ENCODE measurements at regions not wholly inside any gene's neighbourhood (a gene's known extent, or its start where the extent isn't known, plus 50 kb on each side); places are given as distances from the start of the nearest gene placed in this dataset.

DNA sequence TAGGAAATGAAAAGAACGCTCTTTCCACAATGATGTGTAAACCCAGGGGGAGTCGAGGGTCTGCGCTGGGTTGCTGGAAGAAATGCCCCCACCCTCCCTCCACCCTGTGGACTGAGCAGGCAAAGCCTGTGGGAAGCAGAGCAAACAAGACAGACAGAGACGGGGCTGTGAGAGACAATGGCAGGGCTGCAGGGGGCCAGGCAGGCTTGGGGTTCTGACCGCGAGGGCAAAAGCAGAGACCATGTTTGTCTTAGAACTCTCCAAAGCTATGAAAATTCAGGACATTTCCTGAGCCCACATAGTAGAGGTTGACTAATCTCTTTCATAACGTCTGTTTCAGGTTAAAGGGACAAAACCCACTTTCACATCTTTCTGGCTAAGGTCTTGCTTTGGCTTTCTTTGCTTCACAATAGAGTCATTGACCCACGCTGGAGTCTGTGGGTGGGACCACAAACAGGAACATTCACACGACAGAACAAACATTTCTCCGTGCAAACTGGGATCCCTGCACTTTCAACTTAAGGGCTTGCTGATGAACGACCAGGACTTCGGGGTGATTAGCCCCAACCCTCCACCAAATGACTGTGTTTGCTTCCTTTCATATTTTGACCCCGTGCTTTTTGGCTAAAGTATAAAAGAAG, 156.0 kb upstream of the TPM1 start:
- DNase-seq (ENCODE audit: low read depth in 2 of 2), result no peak

DNA sequence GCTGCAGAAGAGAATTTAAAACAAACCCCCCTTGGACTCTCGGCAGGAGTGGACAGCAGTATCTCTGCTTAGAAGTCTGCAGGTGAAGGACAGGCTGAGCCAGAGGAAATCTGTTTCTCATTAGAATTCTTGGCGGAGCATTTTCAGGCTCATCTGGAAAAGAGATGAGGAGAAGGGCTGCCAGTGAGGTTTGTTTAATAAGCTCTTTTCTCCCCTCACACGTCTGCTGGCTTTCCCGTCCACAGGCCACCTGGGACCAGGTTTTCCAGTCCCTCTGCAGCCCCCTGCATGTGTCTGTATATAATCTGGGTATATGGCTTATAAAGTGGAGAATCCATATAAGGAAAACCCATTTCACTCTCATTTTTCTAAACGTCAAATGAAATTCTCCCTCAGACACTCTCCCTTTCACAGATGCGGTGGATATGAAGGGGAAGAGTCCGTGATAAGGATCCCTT, 155.4 kb upstream of the TPM1 start:
- no peak for DNase-seq (ENCODE audit: low read depth in 2 of 2)

DNA sequence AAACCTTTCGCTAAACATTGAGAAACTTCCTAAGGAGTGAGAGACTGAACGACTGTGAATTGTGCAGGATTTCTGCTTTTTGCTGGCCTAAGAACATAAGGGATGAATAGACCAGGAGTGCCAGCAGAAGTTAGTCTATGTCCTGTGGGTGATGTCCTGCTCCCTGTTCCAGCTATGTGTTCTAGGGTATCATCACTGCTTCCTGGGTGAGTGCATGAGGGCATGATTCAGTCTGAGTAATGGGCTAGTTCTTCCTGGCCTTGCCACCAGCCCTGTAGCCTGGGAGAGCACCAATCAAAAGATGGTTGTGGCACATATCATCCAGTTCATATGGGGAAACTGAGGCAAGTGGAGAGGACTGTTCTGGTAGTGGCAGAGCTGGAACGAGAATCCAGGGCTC, 153.9 kb upstream of the TPM1 start:
- DNase-seq (ENCODE audit: low read depth in 2 of 2), result no peak

DNA sequence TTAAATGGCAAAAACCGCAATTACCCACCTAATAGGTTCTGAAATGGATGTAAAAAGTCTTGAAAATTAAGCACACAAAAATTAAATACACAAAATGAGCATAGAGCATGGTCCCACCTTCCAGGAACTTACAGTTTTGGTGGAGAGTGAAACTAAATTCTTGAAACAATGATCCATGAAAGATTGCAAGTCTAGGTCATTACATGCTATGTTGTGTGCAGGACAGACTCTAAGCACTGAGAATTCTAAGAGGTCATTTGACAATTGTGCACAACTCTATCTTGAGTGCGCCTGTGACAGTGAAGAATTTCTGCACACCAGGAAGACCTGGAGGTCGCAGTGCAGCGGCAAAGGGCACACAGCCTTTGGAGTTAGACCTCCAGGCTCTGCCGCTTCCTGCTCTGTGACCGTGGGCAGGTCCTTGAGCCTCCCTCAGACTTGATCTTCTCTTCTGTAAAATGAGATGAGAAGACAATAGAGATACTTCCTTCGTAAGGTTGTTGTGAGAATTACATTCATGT, 153.3 kb upstream of the TPM1 start:
- no peak for DNase-seq (ENCODE audit: low read depth in 2 of 2)

DNA sequence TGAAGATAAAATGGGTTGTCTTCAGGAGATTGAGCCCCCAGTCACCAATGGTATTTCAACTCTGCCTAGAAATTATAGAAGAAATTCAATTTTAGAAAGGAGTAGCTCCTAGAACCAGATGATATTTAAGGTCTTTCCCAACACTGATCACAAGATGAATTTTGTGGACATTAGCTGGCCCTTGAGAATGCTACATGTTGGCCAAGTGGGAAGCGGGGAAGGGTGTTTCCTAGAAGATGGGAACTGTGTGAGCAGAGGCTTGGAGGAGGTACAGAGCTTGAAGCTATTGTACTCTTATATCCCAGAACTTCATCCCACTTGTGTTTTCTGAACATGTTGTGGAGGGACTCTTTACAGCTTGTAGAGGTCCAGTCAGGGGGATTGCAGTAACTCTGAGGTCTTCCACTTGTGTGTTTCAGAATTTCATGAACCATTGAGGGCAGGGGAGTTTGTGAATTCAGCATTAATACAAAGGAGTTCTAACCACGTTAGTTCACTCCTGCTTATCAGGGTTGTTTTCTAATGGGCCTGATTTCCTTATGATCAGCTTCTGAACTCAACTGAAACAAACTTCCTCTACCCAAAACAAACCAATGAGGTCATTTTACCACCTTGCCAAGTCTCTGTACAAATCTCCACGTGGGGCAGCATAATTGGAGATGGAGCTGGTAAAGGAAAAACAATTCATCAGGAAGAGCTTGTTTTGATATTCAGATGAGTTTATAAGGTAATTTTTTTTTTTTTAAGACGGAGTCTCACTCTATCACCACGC, 152.6 kb upstream of the TPM1 start:
- DNase-seq (ENCODE audit: low read depth in 2 of 2), result no peak

DNA sequence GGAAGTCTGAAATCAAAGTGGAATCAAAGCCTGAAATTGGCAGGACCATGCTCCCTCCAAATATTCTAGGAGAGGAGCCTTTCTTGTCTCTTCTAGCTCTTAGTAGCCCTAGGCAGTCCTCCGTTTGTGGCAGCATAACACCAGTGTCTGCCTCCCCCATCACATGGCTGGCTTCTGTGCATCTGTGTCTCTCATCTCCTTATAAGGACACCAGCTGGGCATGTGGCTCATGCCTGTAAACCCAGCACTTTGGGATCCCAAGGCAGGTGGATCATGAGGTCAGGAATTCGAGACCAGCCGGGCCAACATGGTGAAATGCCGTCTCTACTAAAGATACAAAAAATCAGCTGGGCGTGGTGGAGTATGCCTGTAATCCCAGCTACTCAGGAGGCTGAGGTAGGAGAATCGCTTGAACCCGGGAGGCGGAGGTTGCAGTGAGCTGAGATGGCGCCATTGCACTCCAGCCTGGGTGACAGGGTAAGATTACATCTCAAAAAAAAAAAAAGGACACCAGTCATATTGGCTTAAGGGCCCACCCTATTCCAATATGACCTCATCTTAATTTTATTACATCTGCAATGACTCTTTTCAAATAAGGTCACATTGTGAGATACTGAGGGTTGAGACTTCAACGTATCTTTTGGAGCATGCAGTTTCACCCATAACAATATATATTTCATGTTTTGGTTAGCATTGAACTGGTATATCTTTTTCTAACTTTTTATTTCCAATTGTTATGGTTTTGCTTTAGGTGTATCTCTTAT, 148.0 kb upstream of the TPM1 start:
- no peak for DNase-seq (ENCODE audit: low read depth in 2 of 2)

DNA sequence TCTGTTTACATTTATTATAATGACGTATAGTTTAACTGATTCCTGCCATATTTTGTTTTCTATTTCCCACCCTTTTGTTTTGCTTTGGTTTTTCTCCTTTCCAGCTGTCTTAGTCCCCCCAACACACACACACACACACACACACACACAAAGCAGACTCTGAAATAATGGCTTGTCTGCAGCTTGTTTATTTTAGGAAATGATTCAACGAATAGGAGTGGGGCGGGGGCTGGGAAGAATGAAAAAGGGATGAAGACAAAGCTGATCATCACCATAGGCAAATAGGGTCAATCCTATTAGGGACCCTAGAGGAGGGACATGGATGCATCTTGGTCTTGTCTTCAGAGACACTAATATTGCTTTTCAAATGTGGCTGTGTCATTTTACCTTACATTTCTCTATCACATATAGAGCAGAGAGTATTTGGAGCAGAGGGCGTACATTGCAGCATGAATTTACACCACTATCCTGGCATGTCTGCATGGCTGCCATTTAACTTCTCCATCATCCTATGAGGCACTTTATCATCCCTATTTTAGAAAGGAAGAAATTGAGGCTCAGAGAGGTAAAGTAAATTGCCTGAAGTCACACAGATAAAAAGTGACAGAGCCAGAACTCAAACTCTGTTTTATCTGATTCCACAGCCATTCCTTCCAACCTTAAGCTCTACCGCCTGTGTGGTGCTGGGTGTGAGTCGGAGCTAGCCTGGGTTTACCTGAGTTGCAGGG, 147.2 kb upstream of the TPM1 start:
- no peak for DNase-seq (ENCODE audit: low read depth in 2 of 2)

DNA sequence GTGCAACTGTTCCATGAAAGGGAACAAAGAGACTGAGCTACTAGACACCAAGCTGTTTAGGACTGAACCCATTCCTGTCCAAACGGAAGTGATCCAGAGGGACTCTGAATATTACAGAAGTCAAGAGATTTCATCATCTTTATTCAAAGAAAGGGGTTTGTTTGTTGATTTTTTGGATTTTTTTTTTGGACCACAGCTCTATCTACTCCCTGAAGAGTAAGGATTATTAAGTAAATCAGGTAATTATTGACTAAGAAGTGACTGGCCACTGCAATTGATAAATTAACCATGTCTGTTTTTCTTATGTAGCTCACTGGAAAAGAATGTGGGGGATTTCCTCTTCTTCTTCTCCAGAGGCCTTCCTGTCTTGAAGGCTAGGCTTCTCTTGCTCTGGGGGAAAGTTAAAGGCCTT, 146.6 kb upstream of the TPM1 start:
- no peak for DNase-seq (ENCODE audit: low read depth in 2 of 2)

DNA sequence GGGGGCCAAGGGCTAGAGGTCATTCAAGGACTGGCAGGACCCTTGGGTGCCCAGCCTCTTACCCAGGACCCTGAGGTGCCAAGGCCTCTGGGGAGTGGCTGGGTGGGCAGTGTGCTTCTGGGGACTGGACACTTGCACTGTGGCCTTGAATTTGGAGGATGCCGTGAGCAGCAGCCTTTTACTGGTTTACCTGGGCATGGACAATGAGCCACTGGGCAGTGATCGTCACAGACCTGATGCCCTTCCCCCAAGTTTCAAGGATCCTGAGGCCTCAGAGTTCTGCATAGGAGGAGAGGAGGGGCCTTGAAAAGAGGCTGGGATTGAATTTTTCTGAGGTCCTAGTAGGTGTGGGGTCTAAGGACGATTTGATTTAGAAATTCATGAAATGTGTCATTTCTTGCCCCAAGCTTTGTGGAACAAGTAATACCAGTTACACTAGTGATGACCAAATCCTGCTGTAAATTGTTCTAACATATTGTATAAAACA, 146.1 kb upstream of the TPM1 start:
- DNase-seq (ENCODE audit: low read depth in 2 of 2), result no peak

DNA sequence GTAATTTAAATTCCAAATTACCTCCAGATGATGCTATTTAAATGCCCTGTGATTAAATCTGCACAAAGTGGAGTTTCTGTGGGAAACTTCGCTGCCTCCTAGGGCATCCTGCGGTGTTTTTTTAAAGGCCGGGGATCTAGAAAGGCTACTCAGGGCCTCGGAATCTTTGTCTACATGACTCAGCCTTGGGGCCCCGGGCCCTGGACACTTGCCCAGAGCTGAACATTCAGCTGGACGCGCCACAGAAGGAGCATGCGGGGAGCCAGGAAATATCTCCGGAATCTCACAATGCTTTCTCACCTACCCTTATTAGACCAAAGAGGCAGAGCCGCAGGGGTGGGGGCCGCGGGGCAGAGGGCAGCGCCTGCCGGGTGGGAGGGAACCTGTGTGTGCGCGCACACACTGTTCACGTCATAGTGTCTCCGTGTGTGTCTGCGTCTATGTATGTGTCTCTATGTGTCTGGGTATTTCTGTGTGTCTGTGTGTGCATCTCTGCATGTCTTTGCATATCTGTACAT, 145.5 kb upstream of the TPM1 start:
- DNase-seq (ENCODE audit: low read depth in 2 of 2), result no peak

DNA sequence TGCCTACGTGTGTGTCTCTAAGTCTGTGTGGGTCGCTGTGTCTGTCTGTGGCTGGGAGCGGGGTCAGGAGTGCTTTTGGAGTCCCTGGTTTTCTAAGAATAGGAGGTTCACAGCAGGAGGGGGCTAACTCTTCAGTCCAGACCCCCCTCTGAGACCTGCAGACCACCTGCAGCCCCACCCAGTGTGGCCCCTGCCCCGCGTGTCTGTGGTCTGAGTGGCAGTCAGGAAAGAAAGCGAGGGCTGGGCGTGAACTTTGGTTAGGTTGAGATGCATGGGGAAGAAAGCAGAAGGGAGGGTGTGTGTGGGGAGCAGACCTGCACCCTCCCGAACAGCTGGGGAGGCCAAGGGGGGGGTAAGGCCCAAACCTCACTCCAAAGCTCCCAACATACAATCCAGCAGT, 144.9 kb upstream of the TPM1 start:
- DNase-seq (ENCODE audit: low read depth in 2 of 2), result no peak

DNA sequence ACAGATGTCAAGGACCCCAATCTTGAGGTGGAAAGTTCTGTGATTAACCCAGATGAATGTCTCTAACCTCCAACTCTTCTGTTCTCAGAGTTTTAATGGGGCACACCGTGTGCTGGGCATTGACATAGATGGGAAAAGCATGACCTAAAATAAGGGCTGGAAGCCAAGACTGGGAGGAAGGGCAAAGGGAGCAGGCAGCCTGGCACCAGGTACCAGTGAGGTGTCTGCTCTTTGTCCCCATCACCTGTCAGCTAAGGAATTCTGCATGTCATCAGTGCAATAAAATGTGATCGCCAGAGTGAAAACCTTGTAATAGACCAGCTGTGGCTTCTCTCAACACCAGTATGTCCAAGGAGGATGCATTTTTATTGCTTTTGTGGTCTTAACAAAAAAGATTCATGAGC, 143.5 kb upstream of the TPM1 start:
- no peak for DNase-seq (ENCODE audit: low read depth in 2 of 2)

DNA sequence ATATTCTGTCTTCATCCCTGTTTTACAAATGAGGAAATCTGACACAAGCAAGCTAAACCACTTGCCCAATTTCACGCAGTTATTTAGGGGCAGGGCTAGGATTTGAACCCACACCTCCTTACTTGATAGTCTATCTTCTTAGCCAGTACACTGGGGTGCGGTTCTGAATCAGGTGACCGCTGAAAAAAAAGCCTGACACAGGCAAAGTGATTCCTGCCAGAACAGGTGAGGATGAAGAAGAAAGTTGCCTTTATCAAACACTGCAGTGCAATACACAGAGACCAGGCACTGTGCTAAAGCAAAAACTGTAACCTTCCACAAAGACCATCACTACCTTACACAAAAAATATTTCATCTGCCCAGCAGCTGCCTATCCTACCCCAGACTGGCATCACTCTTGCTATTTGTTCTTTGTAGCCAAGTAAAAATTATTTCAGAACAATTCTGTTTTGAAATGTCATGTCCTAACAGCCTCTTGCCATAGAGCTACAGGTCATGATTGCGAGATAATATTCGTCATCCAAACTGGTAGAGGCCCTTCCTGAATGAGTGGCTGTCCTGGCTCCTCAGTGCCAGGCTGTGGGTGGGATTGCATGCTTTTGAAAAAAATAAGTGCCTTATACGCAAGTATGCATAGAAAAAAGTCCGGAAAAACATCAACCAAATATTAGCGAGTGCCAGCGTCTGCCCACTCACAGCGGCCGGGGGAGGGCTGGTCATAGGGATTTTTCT, 142.3 kb upstream of the TPM1 start:
- DNase-seq (ENCODE audit: low read depth in 2 of 2), result no peak

DNA sequence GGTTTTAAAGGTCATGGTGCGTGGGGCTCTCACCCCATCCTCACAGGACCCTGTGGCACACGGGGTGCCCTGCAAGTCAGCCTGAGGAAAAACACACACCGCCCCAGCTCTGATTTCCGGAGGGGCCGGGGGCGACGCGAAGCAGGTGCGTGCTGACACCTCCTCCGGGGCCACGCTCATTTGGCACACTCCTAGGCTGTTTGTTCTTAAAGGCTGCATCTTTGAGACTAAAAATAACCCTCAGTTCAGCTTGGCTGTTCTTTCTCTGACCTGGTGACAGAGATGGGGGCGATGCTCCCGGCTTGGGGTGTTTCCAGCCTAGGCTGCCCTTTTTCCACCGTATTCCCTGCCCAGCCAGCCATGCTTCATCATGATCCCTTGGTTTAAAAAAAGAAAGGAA, 141.5 kb upstream of the TPM1 start:
- no peak for DNase-seq (ENCODE audit: low read depth in 2 of 2)

DNA sequence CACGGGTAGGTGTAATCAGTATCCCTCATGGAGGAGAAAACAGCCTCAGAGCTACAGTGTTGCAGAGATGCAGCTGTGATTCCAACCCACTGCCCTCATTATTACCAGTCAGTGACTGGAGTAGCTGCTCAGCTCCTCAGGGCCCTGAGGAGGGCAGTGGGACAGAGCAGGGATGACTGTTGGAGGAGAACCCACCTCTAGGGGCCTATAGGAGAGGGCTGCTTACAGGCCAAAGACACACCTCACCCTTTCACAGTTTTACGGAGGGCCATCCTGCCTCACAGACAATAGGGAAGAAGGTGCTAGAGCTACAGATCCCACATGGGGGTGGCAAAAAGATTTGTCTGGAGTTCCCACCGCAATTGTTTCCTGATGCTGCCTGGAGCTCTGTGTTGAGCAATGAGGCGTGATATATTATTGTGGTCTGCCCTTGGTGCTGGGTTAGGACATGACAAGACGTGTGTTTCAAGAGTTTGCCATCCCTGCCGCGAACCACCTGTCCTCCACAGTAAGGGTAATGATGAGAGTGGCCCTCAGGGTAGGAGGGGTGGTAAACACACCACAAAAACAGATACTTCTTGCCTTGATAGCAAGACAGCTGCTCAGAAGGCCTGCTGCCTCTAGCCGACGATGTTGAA, 140.5 kb upstream of the TPM1 start:
- DNase-seq (ENCODE audit: low read depth in 2 of 2), result no peak

DNA sequence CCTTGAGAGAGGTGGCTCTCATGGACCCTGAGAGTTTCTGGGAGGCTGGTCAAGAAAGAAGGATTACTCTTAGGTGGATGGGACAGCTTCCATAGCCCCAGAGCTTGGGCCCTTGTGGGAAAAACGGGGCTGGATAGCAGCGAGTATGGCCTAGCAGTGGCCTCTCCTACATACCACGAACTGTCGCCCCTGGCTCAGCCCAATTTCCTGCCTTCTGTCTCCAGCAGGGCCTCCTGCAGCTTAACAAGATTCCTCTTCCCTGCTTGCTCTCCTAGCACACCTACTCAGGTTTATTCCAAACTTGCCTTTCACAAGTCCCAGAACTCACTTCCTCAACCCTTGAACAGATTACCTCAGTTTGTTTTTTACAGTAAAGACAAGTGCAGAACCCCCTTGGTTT, 139.7 kb upstream of the TPM1 start:
- no peak for DNase-seq (ENCODE audit: low read depth in 2 of 2)

DNA sequence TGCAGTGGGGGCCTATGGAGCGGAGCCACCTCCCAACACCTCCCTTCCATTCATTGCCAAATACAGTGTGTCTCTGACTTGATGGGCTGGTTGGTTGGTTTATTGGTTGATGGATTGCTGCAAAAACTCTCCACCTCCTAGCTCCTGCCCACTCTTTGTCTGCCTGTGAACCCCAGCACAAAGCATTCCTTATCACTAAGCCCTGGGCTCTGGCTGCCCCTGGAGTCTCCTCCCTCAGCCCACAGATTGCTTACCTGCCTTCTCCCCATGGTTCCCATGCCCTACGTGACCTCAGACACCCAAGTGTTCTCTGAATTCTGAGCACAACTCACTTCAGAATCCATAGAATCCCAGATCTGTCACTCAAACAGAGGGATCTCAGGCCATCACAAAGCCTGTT, 139.1 kb upstream of the TPM1 start:
- no peak for DNase-seq (ENCODE audit: low read depth in 2 of 2)

DNA sequence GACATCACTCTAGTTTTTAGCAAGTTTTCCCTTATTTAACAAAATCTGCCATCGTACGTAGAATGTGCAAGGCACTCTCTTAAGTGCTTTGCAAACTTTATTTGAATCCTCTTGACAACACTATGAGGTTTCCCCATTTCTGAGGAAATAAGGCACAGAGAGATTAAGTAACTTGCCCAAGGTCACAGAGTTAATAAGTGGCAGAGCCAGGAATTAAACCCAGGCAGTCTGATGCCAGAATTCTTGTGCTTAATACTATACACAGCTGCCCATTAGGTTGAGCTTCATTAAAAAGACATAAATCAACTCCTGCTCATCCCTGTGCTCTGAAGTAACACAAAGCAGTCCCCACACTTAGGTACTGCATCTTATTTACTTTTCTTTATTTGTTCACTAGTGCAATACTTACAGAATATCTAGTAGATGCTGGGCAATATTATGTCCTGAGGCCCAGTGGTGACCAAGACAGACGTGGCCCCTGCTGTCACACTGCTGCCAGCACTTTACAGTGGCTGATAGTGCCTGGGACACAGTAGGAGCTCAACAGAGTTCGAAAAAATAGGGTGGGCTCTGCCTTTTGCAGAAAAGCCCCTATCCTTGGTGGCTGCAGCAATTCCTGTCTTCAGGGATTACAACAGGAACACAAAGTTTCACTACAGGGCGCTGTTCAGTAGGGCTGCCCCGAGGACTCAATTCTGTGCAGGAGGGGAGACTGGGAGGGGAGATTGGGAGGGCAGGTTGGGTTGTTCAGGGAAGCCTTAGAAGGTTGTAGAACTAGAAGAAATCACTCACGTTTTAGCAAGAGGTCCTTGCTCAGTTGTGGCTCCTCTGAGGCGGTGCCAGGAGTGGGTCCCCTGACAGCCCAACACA, 138.3 kb upstream of the TPM1 start:
- DNase-seq (ENCODE audit: low read depth in 2 of 2), result no peak

DNA sequence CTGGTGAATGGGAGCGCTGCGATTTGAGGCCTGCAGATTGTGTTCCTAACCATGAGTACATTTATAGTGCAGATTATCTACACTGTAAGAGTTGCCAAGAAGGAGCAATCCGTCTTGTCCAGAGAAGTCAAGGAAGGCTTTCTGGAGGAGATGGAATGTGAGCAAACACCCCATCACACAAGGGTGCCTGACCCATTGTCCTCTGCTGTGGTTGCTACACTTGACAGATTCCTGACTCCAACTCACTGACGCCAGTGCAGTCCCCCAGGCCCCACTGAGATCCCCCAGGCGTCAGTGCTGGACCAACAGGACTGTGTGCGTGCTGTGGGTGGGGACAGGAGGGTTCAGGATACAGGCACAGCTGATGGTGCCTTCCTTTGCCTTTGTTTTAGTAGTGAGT, 135.9 kb upstream of the TPM1 start:
- no peak for DNase-seq (ENCODE audit: low read depth in 2 of 2)

Data from stimulated activated CD4-positive, alpha-beta T cell treated with anti-CD3 and anti-CD28 coated beads, Interleukin-1b, Interleukin-23, amount 100 ng/mL, for 1 hour (primary cell).